Spleen (tissue), 7 donors: ENCODE measurements at regions not wholly inside any gene's neighbourhood (a gene's known extent, or its start where the extent isn't known, plus 50 kb on each side); places are given as distances from the start of the nearest gene placed in this dataset.

Experiments
- CTCF ChIP-seq, 11 experiments: fragments of 200-600 bp in 7 of 11; fragments of 450-650 bp in 4 of 11; sonication (generic) in 4 of 11; IDR thresholded peaks in 8 of 11; conservative IDR thresholded peaks in 3 of 11; 1 replicate in 7 of 11; 2 replicates in 4 of 11; pipeline versions ENCODE4 v1.4.0 to v1.8.0; 2016 to 2021; ENCODE audit warnings: antibody characterized with exemption in 11 of 11, inconsistent platforms in 4 of 11, mild to moderate bottlenecking in 1 of 11
- POLR2A ChIP-seq, 3 donors: fragments of 450-650 bp; IDR thresholded peaks; one replicate each; pipeline ENCODE4 v1.5.1; 2017; ENCODE audit warnings: antibody characterized with exemption in 3 of 3, mild to moderate bottlenecking in 1 of 3
- donor health status: DM: no; HTN: no; CAD: no; lungs with moderate emphysema.
- donor health status: DM: no; HTN: no; CAD: no.
- donor health status: DM: no; HTN: no; CAD: no.

GRCh38 chr6:56695702-56696101 is 53.0 kb upstream of the DST start:
- no peak for TF ChIP-seq CTCF (IDR thresholded peaks at IDR 0.05 in 8 of 11, conservative IDR thresholded peaks at IDR 0.05 in 3 of 11)
- no peak for TF ChIP-seq POLR2A (IDR thresholded peaks at IDR 0.05)
